Psoas muscle (tissue), 7 donors: ENCODE measurements at regions not wholly inside any gene's neighbourhood (a gene's known extent, or its start where the extent isn't known, plus 50 kb on each side); places are given as distances from the start of the nearest gene placed in this dataset.

Source experiments
- ATAC-seq, 4 donors: fragments of 200-7000 bp; cut with Tn5 transposase; one replicate each; pipeline ENCODE4 v1.9.1; 2020; ENCODE audit warnings: moderate library complexity in 3 of 4, mild to moderate bottlenecking in 2 of 4
- DNase-seq, 2 donors: peaks; one replicate each; pipeline ENCODE4 v3.0.0-alpha.2; 2020
- H3K27ac ChIP-seq: fragments of 200-600 bp; one replicate; pipeline ENCODE4 v1.8.0; 2022
- H3K27me3 ChIP-seq, 3 donors: fragments of 200-600 bp in 1 of 3; one replicate each; pipeline versions ENCODE4 v1.6.1 to v1.8.0; 2013 to 2022; ENCODE audit warnings: low read length in 2 of 3, mild to moderate bottlenecking in 2 of 3, moderate library complexity in 1 of 3; ENCODE audit not compliant: insufficient read depth in 3 of 3
- H3K36me3 ChIP-seq, 2 donors: fragments of 200-600 bp in 1 of 2; one replicate each; pipeline versions ENCODE4 v1.6.1 to v1.8.0; 2013 to 2022; ENCODE audit warnings: low read depth in 1 of 2, mild to moderate bottlenecking in 1 of 2, moderate library complexity in 1 of 2; ENCODE audit not compliant: insufficient read depth in 1 of 2
- H3K4me1 ChIP-seq: fragments of 200-600 bp; one replicate; pipeline ENCODE4 v1.8.0; 2022
- H3K4me3 ChIP-seq: fragments of 200-600 bp; one replicate; pipeline ENCODE4 v1.8.0; 2022; ENCODE audit warnings: mild to moderate bottlenecking
- H3K9me3 ChIP-seq: fragments of 200-600 bp; one replicate; pipeline ENCODE4 v1.8.0; 2022
- CTCF ChIP-seq: fragments of 200-600 bp; IDR thresholded peaks from one replicate; pipeline ENCODE4 v1.8.0; 2022; ENCODE audit warnings: antibody characterized with exemption
- WGBS, 3 donors: extraction: QIAGEN DNeasy Blood & Tissue Kit; methylation state at CpG; one replicate each; pipeline versions ENCODE4 v1.1.6 to v1.1.7; 2013; 5-methylcytosine and 5-hydroxymethylcytosine counted together
- intact Hi-C, 2 donors: fragments of 100-400 bp; cut with DNase I; formaldehyde crosslinking; loops; one replicate each; pipeline versions ENCODE4 v1.11.0 to v1.14.2; 2022
- donor health status: healthy with polysubstance abuse.
- donor health status: DM: no; HTN: no; CAD: no; lungs with moderate emphysema.
- donor health status: Bipolar disorder and iron deficiency.
- donor health status: healthy.
- donor health status: DM: yes; HTN: yes; CAD: no.
- donor health status: DM: no; HTN: no; CAD: no.
- donor health status: DM: yes; HTN: yes; CAD: no.

- Histone ChIP-seq H3K4me1 (no peaks in the 10 kb centered on the region), H3K27me3 (no peaks in the 10 kb centered on the region), H3K27ac (no peak overlapping the region), H3K9me3 (no peaks in the 10 kb centered on the region), H3K4me3 (no peak overlapping the region), H3K36me3 (no peaks in the 10 kb centered on the region)
- no peak for DNase-seq
- TF ChIP-seq CTCF = no peak
- no peak for ATAC-seq
- WGBS, 3 donors = 87 to 91% (median 88%) methylated on average over 5 of the region's 5 CpGs
- intact Hi-C loops = no loop called here
These were observed 120.3 kb downstream of the RAP2B start for GRCh38 chr3:153282355-153282754.

GRCh38 chr3:153284282-153284938 is 122.4 kb downstream of the RAP2B start:
- intact Hi-C loops = no loop called here
- TF ChIP-seq CTCF = no peak
- peak in 1 of 2 donors; percentile 42 for DNase-seq

GRCh38 chr3:153285194-153285641 is 123.2 kb downstream of the RAP2B start:
- Histone ChIP-seq H3K9me3 (no peaks in the 10 kb centered on the region), H3K4me1 (no peaks in the 10 kb centered on the region), H3K36me3 (no peaks in the 10 kb centered on the region), H3K27me3 (no peaks in the 10 kb centered on the region), H3K27ac (no peak overlapping the region), H3K4me3 (no peak overlapping the region)
- no peak for TF ChIP-seq CTCF
- WGBS, 3 donors = 25 to 38% (median 35%) methylated on average over 1 of the region's 1 CpG
- DNase-seq = no peak
- ATAC-seq = no peak
- intact Hi-C loops = no loop called here

More at GRCh38 chr3:153284282-153284938, 122.4 kb downstream of the RAP2B start:
- peak in 3 of 4 donors; percentile 57 to 73 (median 62) for ATAC-seq
- Histone ChIP-seq H3K27ac (no peak overlapping the region), H3K36me3 (no peaks in the 10 kb centered on the region), H3K4me1 (no peaks in the 10 kb centered on the region), H3K9me3 (no peaks in the 10 kb centered on the region), H3K4me3 (no peak overlapping the region), H3K27me3 (no peaks in the 10 kb centered on the region)
- WGBS, 3 donors = 11 to 17% (median 14%) methylated on average over 4 of the region's 4 CpGs

GRCh38 chr3:153285982-153286381 is 124.0 kb downstream of the RAP2B start:
- Histone ChIP-seq H3K27ac (no peak overlapping the region), H3K4me3 (no peak overlapping the region), H3K27me3 (no peaks in the 10 kb centered on the region), H3K36me3 (no peaks in the 10 kb centered on the region), H3K4me1 (no peaks in the 10 kb centered on the region), H3K9me3 (no peaks in the 10 kb centered on the region)
- DNase-seq (no peak), ATAC-seq (no peak)
- WGBS, 3 donors = 77 to 88% (median 84%) methylated on average over 2 of the region's 2 CpGs
- intact Hi-C loops = no loop called here
- TF ChIP-seq CTCF = no peak

- no peak overlapping the region for H3K27ac ChIP-seq
- intact Hi-C loops = no loop called here
These were observed 125.0 kb downstream of the RAP2B start for GRCh38 chr3:153287017-153287416.

More at GRCh38 chr3:153287017-153287416, 125.0 kb downstream of the RAP2B start:
- Histone ChIP-seq H3K36me3 (no peaks in the 10 kb centered on the region), H3K27me3 (no peaks in the 10 kb centered on the region), H3K9me3 (no peaks in the 10 kb centered on the region), H3K4me1 (no peaks in the 10 kb centered on the region), H3K4me3 (no peak overlapping the region)
- ATAC-seq = no peak
- DNase-seq = no peak
- no peak for TF ChIP-seq CTCF
- 94 to 96% (median 94%) methylated on average over 3 of the region's 3 CpGs for WGBS, 3 donors
